Hippocampal formation (tissue), 2 donors: ENCODE measurements at regions not wholly inside any gene's neighbourhood (a gene's known extent, or its start where the extent isn't known, plus 50 kb on each side); places are given as distances from the start of the nearest gene placed in this dataset.
"Not testable (repeated sequence)": the region's sequence is repeated elsewhere in the genome, so short reads cannot be mapped to it uniquely, and the experiment has no call there.

Experiments used
- DNase-seq, 2 donors: peaks; one replicate each; lab custom pipeline; 2025; lab: John Stamatoyannopoulos, UW

GRCh38 chr12:68552605-68553195, 58.0 kb upstream of the RAP1B start:
- not testable (repeated sequence) for DNase-seq

GRCh38 chr12:68557011-68557730, 53.5 kb upstream of the RAP1B start:
- no peak for DNase-seq

GRCh38 chr12:68559246-68559645, 51.5 kb upstream of the RAP1B start:
- no peak for DNase-seq

GRCh38 chr12:68559984-68560850, 50.5 kb upstream of the RAP1B start:
- DNase-seq: no peak

GRCh38 chr12:68560851-68561422, 49.8 kb upstream of the RAP1B start:
- DNase-seq: no peak
